HepG2 (cell line): ENCODE measurements at regions not wholly inside any gene's neighbourhood (a gene's known extent, or its start where the extent isn't known, plus 50 kb on each side); places are given as distances from the start of the nearest gene placed in this dataset.

ENCODE experiments used
- ATAC-seq: fragments of 200-7000 bp; cut with Tn5 transposase; 3 replicates; pipeline ENCODE4 v1.9.1; 2020; ENCODE audit warnings: mild to moderate bottlenecking, moderate library complexity
- BruUV-seq: library from RNA; stranded (reverse); fragments of 400-500 nt; replicated peaks from 2 replicates; lab custom pipeline; 2021; lab: Mats Ljungman, UMichigan
- CTCF ChIA-PET: fragments of 300-600 bp; formaldehyde crosslinking; extraction: SDS; loops from one replicate; lab custom pipeline; 2021; ENCODE audit warnings: low total read pairs, inconsistent platforms, low intra/inter-chr PET ratio; lab: Yijun Ruan, JAX
- POLR2A ChIA-PET: fragments of 350-600 bp; sonication (Branson Sonifier 250); formaldehyde crosslinking; loops from one replicate; lab custom pipeline; 2020; ENCODE audit warnings: antibody characterized with exemption, inconsistent platforms; lab: Yijun Ruan, JAX
- DNase-seq: peaks from one replicate; pipeline ENCODE4 v3.0.0-alpha.2; 2015; ENCODE audit warnings: low spot score
- FAIRE-seq: peaks from 3 replicates; lab custom pipeline; 2011; peaks lifted over from hg19 to GRCh38; lab: Jason Lieb, UNC
- H2AFZ ChIP-seq: one replicate; pipeline ENCODE4 v1.6.1; 2011; ENCODE audit warnings: low read length, inconsistent platforms
- H3K27ac ChIP-seq: fragments of 300-600 bp; 3 replicates; pipeline ENCODE4 v1.8.0; 2011; ENCODE audit warnings: mixed run types, mild to moderate bottlenecking, mixed read lengths, low read length, inconsistent platforms; ENCODE audit not compliant: insufficient read depth; ENCODE audit errors: extremely low read length
- H3K27me3 ChIP-seq, 2 experiments: fragments of 200-600 bp in 1 of 2; 2 replicates in 1 of 2; 3 replicates in 1 of 2; pipeline versions ENCODE4 v1.6.0 to v1.8.0; 2011; ENCODE audit warnings: low read length in 2 of 2, mild to moderate bottlenecking in 2 of 2, moderate library complexity in 2 of 2, inconsistent platforms in 1 of 2; ENCODE audit not compliant: insufficient read depth in 2 of 2, control insufficient read depth in 1 of 2
- H3K36me3 ChIP-seq, 2 experiments: fragments of 200-600 bp in 1 of 2; replicated peaks in 1 of 2; 2 replicates in 1 of 2; 3 replicates in 1 of 2; pipeline versions ENCODE4 v1.5.1 to v1.8.0; 2011; ENCODE audit warnings: low read length in 2 of 2, inconsistent platforms in 1 of 2; ENCODE audit not compliant: insufficient read depth in 2 of 2, control insufficient read depth in 1 of 2
- H3K4me1 ChIP-seq: 2 replicates; pipeline ENCODE4 v1.5.1; 2012; ENCODE audit warnings: low read length, inconsistent platforms; ENCODE audit not compliant: insufficient read depth
- H3K4me2 ChIP-seq: 2 replicates; pipeline ENCODE4 v1.6.0; 2011; ENCODE audit warnings: low read depth, low read length, inconsistent platforms
- H3K4me3 ChIP-seq, 3 experiments: fragments of 200-600 bp in 1 of 3; sonication (generic), shearing (Covaris generic) in 1 of 3; replicated peaks in 1 of 3; 2 replicates each; pipeline ENCODE4 v1.5.1; 2011 to 2016; ENCODE audit warnings: low read length in 3 of 3, inconsistent platforms in 2 of 3, low read depth in 2 of 3, mild to moderate bottlenecking in 2 of 3, control low read depth in 1 of 3, mixed read lengths in 1 of 3; ENCODE audit not compliant: insufficient read depth in 1 of 3
- H3K79me2 ChIP-seq: one replicate; pipeline ENCODE4 v1.6.1; 2011; ENCODE audit warnings: low read length, inconsistent platforms; ENCODE audit not compliant: insufficient read depth
- H3K9ac ChIP-seq: 2 replicates; pipeline ENCODE4 v1.6.0; 2011; ENCODE audit warnings: mild to moderate bottlenecking, low read depth, low read length, inconsistent platforms; ENCODE audit not compliant: insufficient read depth
- H3K9me3 ChIP-seq: 2 replicates; pipeline ENCODE4 v1.5.1; 2012; ENCODE audit warnings: mild to moderate bottlenecking, low read length
- H4K20me1 ChIP-seq: 2 replicates; pipeline ENCODE4 v1.6.0; 2011; ENCODE audit warnings: inconsistent platforms, mild to moderate bottlenecking, low read length, moderate library complexity; ENCODE audit not compliant: insufficient read depth
- CEBPB ChIP-seq: IDR thresholded peaks from 2 replicates; pipeline ENCODE4 v1.6.1; 2011; ENCODE audit warnings: low read depth, low read length, improper control_type of control experiment, borderline replicate concordance
- CEBPG ChIP-seq: IDR thresholded peaks from 2 replicates; pipeline ENCODE4 v1.6.1; 2016
- NR2F1 ChIP-seq, 2 experiments: fragments of 450-650 bp in 1 of 2; formaldehyde crosslinking in 1 of 2; IDR thresholded peaks; 2 replicates each; pipeline versions ENCODE4 v1.5.0 to v1.6.1; 2016 to 2020; ENCODE audit warnings: mild to moderate bottlenecking in 1 of 2, missing compliant biosample characterization in 1 of 2, missing genetic modification reagents in 1 of 2, moderate library complexity in 1 of 2
- NR2F6 ChIP-seq, 2 experiments: IDR thresholded peaks; 2 replicates each; pipeline ENCODE4 v1.6.1; 2016; ENCODE audit warnings: antibody characterized with exemption in 1 of 2, mild to moderate bottlenecking in 1 of 2
- RARA ChIP-seq: IDR thresholded peaks from 2 replicates; pipeline ENCODE4 v1.6.1; 2016; ENCODE audit warnings: missing genetic modification reagents, missing compliant biosample characterization
- SIN3A ChIP-seq: IDR thresholded peaks from 2 replicates; pipeline ENCODE4 v1.6.1; 2011; ENCODE audit warnings: low read depth, mild to moderate bottlenecking, control low read depth, low read length, borderline replicate concordance
- ZMYM4 ChIP-seq: sonication (generic); formaldehyde crosslinking; IDR thresholded peaks from 2 replicates; pipeline ENCODE4 v1.8.1; 2023; ENCODE audit warnings: mild to moderate bottlenecking, missing genetic modification reagents
- ZNF644 ChIP-seq: IDR thresholded peaks from 2 replicates; pipeline ENCODE4 v1.6.1; 2016; ENCODE audit warnings: low read depth
- ZNF772 ChIP-seq: sonication (generic); formaldehyde crosslinking; IDR thresholded peaks from 2 replicates; pipeline ENCODE4 v1.5.0; 2020; ENCODE audit warnings: mild to moderate bottlenecking, missing genetic modification reagents
- WGBS: methylation state at CpG from one replicate; pipeline ENCODE4 v1.1.6; 2017; ENCODE audit warnings: low lambda C conversion rate; 5-methylcytosine and 5-hydroxymethylcytosine counted together
- in situ Hi-C: cut with HindIII; loops from 2 replicates; pipeline ENCODE4 v1.10.0; 2017; ENCODE audit warnings: low pct_unique_long_range_greater_than_20kb; ENCODE audit not compliant: extremely low pct_ligation_motif_present
- intact Hi-C: fragments of 100-400 bp; cut with micrococcal nuclease; formaldehyde crosslinking; loops from one replicate; pipeline ENCODE4 v1.10.0; 2022; ENCODE audit not compliant: unreplicated experiment
- TF ChIP-seq, protein P1 (sequence below), 2 experiments: fragments of 450-650 bp in 1 of 2; sonication (generic) in 1 of 2; formaldehyde crosslinking; IDR thresholded peaks; 2 replicates each; pipeline versions ENCODE4 v1.5.0 to v1.8.0; 2020 to 2022; ENCODE audit warnings: mild to moderate bottlenecking in 1 of 2, missing genetic modification reagents in 1 of 2
- TF ChIP-seq, protein P2 (sequence below): sonication (generic); formaldehyde crosslinking; IDR thresholded peaks from 2 replicates; pipeline ENCODE4 v1.5.0; 2020; ENCODE audit warnings: missing genetic modification reagents

DNA sequence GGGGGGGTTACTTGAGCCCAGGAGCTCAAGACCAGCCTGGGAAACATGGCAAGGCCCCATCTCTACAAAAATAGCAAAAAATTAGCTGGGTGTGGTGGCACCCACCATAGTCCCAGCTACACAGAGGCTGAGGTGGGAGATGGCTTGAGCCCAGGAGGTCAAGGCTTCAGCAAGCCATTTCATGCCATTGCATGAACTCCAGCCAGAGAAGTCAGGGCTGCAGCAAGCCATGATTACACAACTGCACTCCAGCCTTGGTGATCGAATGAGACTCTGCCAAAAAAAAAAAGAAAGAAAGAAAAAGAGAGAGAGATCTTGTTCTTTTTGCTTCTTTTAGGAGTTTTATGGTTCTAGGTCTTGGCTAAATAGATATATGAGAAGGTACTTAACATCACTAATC lies 200.2 kb upstream of the PHYHIPL start:
- in situ Hi-C loops (no loop called here), intact Hi-C loops (no loop called here)
- FAIRE-seq (no peak), DNase-seq (no peak)
- Histone ChIP-seq H3K79me2 (no peaks in the 10 kb centered on the region), H2AFZ (no peak overlapping the region), H3K4me1 (peaks cover 15% of the 10 kb centered on the region), H3K36me3 (no peaks in the 10 kb centered on the region), H3K4me3 (no peak overlapping the region), H3K9me3 (no peaks in the 10 kb centered on the region)
- POLR2A ChIA-PET = interaction anchor here (1.1 kb wide), 1 partner anchor 9 kb away, joined by 5 read pairs; no protein-coding TSS in a partner anchor
- no TSS peak for BruUV-seq
- 61% methylated on average over 1 of the region's 1 CpG for WGBS
- TF ChIP-seq NR2F6 (IDR thresholded peaks at IDR 0.05) (0 out of 2 replicates have a peak, but pooled peaks have one; percentile 8), NR2F6 (CRISPR knock-in tag; IDR thresholded peaks at IDR 0.05) (0 out of 2 replicates have a peak, but pooled peaks have one; percentile 14), RARA (CRISPR knock-in tag) (0 out of 2 replicates have a peak, but pooled peaks have one; percentile 18), CEBPB (peak; percentile 66; the same call in 1 of the 2 replicates), CEBPG (CRISPR knock-in tag) (peak; percentile 58), NR2F1 (CRISPR knock-in tag; IDR thresholded peaks at IDR 0.05) (peak in 1 of 2 experiments; percentile 34; a peak in 1 of 4 replicates), SIN3A (no peak), ZNF772 (CRISPR knock-in tag) (no peak), ZNF644 (CRISPR knock-in tag) (peak; percentile 54; the same call in 1 of the 2 replicates), ZMYM4 (CRISPR knock-in tag) (peak; percentile 20; the same call in 1 of the 2 replicates)
- TF ChIP-seq, protein P1, sequence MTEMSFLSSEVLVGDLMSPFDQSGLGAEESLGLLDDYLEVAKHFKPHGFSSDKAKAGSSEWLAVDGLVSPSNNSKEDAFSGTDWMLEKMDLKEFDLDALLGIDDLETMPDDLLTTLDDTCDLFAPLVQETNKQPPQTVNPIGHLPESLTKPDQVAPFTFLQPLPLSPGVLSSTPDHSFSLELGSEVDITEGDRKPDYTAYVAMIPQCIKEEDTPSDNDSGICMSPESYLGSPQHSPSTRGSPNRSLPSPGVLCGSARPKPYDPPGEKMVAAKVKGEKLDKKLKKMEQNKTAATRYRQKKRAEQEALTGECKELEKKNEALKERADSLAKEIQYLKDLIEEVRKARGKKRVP (CRISPR knock-in tag; IDR thresholded peaks at IDR 0.05) = peak in 1 of 2 experiments; percentile 40; a peak in 1 of 4 replicates
- TF ChIP-seq, protein P2, sequence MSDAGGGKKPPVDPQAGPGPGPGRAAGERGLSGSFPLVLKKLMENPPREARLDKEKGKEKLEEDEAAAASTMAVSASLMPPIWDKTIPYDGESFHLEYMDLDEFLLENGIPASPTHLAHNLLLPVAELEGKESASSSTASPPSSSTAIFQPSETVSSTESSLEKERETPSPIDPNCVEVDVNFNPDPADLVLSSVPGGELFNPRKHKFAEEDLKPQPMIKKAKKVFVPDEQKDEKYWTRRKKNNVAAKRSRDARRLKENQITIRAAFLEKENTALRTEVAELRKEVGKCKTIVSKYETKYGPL (CRISPR knock-in tag) = 0 out of 2 replicates have a peak, but pooled peaks have one; percentile 28
- TF ChIP-seq, all 625 proteins: peak for 9
- CTCF ChIA-PET = no interaction called here
- Histone ChIP-seq H3K27ac (no peak overlapping the region), H3K27me3 (no peaks in the 10 kb centered on the region), H3K9ac (no peak overlapping the region), H4K20me1 (no peaks in the 10 kb centered on the region), H3K4me2 (no peak overlapping the region)
- ATAC-seq = no peak
